RWPE2 (cell line): ENCODE measurements at regions not wholly inside any gene's neighbourhood (a gene's known extent, or its start where the extent isn't known, plus 50 kb on each side); places are given as distances from the start of the nearest gene placed in this dataset.

ENCODE experiments used
- ATAC-seq: fragments of 200-7000 bp; cut with Tn5 transposase; 3 replicates; pipeline ENCODE4 v1.9.1; 2021; ENCODE audit warnings: low read depth
- DNase-seq: peaks from one replicate; pipeline ENCODE4 v3.0.0-alpha.2; 2020; ENCODE audit warnings: low spot score
- H3K27ac ChIP-seq: fragments of 450-650 bp; 2 replicates; pipeline ENCODE4 v1.5.1; 2017; ENCODE audit warnings: mild to moderate bottlenecking; ENCODE audit not compliant: poor library complexity, severe bottlenecking
- H3K27me3 ChIP-seq: fragments of 250-450 bp; sonication (Bioruptor Pico); 2 replicates; pipeline ENCODE4 v1.5.1; 2021; ENCODE audit warnings: mild to moderate bottlenecking, moderate library complexity; ENCODE audit not compliant: insufficient read depth, poor library complexity, severe bottlenecking
- H3K36me3 ChIP-seq: fragments of 250-450 bp; sonication (Bioruptor Pico); 2 replicates; pipeline ENCODE4 v1.5.1; 2020; ENCODE audit warnings: low read depth, mild to moderate bottlenecking, moderate library complexity
- H3K4me1 ChIP-seq: fragments of 250-450 bp; sonication (Bioruptor Pico); 2 replicates; pipeline ENCODE4 v1.5.1; 2021; ENCODE audit warnings: mild to moderate bottlenecking, moderate library complexity; ENCODE audit not compliant: insufficient read depth, poor library complexity, severe bottlenecking
- H3K4me3 ChIP-seq: fragments of 250-450 bp; sonication (Bioruptor Pico); 2 replicates; pipeline ENCODE4 v1.5.1; 2021; ENCODE audit warnings: mild to moderate bottlenecking, moderate library complexity; ENCODE audit not compliant: severe bottlenecking
- H3K9me3 ChIP-seq: fragments of 250-450 bp; sonication (Bioruptor Pico); 2 replicates; pipeline ENCODE4 v1.5.1; 2021; ENCODE audit warnings: mild to moderate bottlenecking, moderate library complexity; ENCODE audit not compliant: severe bottlenecking
- TF ChIP-seq, protein P1 (sequence below): fragments of 450-650 bp; IDR thresholded peaks from one replicate; pipeline ENCODE4 v1.5.1; 2017; ENCODE audit warnings: mild to moderate bottlenecking, moderate library complexity; ENCODE audit not compliant: poor library complexity, severe bottlenecking

- Histone ChIP-seq H3K36me3 (no peaks in the 10 kb centered on the region), H3K4me1 (peaks cover 12% of the 10 kb centered on the region), H3K4me3 (no peak overlapping the region), H3K9me3 (no peaks in the 10 kb centered on the region), H3K27me3 (no peaks in the 10 kb centered on the region), H3K27ac (no peak overlapping the region)
- TF ChIP-seq, protein P1, sequence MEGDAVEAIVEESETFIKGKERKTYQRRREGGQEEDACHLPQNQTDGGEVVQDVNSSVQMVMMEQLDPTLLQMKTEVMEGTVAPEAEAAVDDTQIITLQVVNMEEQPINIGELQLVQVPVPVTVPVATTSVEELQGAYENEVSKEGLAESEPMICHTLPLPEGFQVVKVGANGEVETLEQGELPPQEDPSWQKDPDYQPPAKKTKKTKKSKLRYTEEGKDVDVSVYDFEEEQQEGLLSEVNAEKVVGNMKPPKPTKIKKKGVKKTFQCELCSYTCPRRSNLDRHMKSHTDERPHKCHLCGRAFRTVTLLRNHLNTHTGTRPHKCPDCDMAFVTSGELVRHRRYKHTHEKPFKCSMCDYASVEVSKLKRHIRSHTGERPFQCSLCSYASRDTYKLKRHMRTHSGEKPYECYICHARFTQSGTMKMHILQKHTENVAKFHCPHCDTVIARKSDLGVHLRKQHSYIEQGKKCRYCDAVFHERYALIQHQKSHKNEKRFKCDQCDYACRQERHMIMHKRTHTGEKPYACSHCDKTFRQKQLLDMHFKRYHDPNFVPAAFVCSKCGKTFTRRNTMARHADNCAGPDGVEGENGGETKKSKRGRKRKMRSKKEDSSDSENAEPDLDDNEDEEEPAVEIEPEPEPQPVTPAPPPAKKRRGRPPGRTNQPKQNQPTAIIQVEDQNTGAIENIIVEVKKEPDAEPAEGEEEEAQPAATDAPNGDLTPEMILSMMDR, result no peak
- ATAC-seq (no peak), DNase-seq (no peak)
Measured at GRCh38 chr14:87102811-87103378, 890.1 kb downstream of the GALC start.

DNA sequence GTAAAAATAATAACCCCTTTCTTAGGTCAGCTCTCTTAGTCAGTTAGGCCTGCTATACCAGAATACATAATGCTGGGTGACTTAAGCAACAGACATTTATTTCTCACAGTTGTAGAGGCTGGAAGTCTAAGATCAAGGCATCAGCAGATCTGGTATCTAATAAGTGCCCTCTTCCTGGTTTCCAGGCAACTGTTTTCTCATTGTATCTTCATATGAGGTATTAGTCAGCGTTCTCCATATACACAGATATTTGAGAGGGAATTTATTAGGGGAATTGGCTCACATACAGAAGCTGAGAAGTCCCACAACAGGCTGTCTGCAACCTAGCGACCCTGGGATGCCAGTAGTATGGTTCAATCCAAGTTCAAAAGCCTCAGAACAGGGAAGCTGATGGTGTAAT is 896.0 kb downstream of the GALC start:
- TF ChIP-seq, protein P1, result no peak
- H3K4me1 ChIP-seq, result peaks cover 5% of the 10 kb centered on the region
- no peak overlapping the region for H3K4me3 ChIP-seq
- no peak for DNase-seq
- ATAC-seq, result no peak
- no peaks in the 10 kb centered on the region for H3K27me3 ChIP-seq
- H3K27ac ChIP-seq, result no peak overlapping the region
- no peaks in the 10 kb centered on the region for H3K36me3 ChIP-seq
- H3K9me3 ChIP-seq, result no peaks in the 10 kb centered on the region

- peaks cover 4% of the 10 kb centered on the region for H3K4me1 ChIP-seq
- no peaks in the 10 kb centered on the region for H3K36me3 ChIP-seq
- DNase-seq (no peak), ATAC-seq (no peak)
- no peaks in the 10 kb centered on the region for H3K9me3 ChIP-seq
- no peak overlapping the region for H3K27ac ChIP-seq
- TF ChIP-seq, protein P1, result no peak
- H3K27me3 ChIP-seq, result no peaks in the 10 kb centered on the region
- no peak overlapping the region for H3K4me3 ChIP-seq
Measured at GRCh38 chr14:87094913-87095312, 898.1 kb downstream of the GALC start.

- ATAC-seq (no peak), DNase-seq (no peak)
- Histone ChIP-seq H3K9me3 (no peaks in the 10 kb centered on the region), H3K4me3 (no peak overlapping the region), H3K27ac (no peak overlapping the region), H3K36me3 (no peaks in the 10 kb centered on the region), H3K4me1 (peaks cover 4% of the 10 kb centered on the region), H3K27me3 (no peaks in the 10 kb centered on the region)
- TF ChIP-seq, protein P1, result no peak
Measured at GRCh38 chr14:87088588-87088987, 904.4 kb downstream of the GALC start.

- Histone ChIP-seq H3K27ac (no peak overlapping the region), H3K36me3 (no peaks in the 10 kb centered on the region), H3K9me3 (no peaks in the 10 kb centered on the region), H3K27me3 (no peaks in the 10 kb centered on the region), H3K4me1 (peaks cover 4% of the 10 kb centered on the region), H3K4me3 (no peak overlapping the region)
- no peak for DNase-seq
- no peak for ATAC-seq
- TF ChIP-seq, protein P1, result no peak
Measured at GRCh38 chr14:87087881-87088280, 905.1 kb downstream of the GALC start.
